ENCODE measurements at regions not wholly inside any gene's neighbourhood (a gene's known extent, or its start where the extent isn't known, plus 50 kb on each side); places are given as distances from the start of the nearest gene placed in this dataset.

DNA sequence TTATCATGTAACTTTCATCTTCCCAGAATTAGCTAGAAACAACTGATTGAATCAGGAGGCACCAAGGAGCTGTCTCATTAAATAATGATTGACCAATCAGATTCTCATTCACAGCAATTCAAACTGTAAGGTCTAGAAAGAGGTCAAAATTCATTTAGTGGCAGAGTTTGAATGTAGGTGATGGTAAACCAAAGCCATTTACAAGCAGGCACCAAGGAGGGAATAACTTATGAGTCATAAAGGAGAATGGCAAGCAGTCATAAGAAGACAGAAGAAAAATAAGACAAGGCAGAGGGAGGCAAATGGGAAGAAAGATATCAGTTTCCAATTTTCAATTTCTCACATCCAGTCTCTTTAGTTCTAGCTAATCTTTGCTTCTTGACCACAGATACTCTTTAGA, 52.9 kb upstream of the DEFB112 start:
- H3K27me3 ChIP-seq (ENCODE audit: control insufficient read depth, insufficient read depth, low read length, poor library complexity, severe bottlenecking), result no peaks in the 10 kb centered on the region
- no peaks in the 10 kb centered on the region for H3K4me1 ChIP-seq (ENCODE audit: control insufficient read depth, insufficient read depth, low read length)
- no peaks in the 10 kb centered on the region for H3K36me3 ChIP-seq (ENCODE audit: control insufficient read depth, insufficient read depth, low read length)
- no peak overlapping the region for H3K4me3 ChIP-seq (ENCODE audit: insufficient read depth, low read depth, low read length)
- H3K27ac ChIP-seq (ENCODE audit: insufficient read depth, low read depth, low read length, poor library complexity, severe bottlenecking), result no peak overlapping the region
- H3K9me3 ChIP-seq (ENCODE audit: control insufficient read depth, low read length), result no peaks in the 10 kb centered on the region

DNA sequence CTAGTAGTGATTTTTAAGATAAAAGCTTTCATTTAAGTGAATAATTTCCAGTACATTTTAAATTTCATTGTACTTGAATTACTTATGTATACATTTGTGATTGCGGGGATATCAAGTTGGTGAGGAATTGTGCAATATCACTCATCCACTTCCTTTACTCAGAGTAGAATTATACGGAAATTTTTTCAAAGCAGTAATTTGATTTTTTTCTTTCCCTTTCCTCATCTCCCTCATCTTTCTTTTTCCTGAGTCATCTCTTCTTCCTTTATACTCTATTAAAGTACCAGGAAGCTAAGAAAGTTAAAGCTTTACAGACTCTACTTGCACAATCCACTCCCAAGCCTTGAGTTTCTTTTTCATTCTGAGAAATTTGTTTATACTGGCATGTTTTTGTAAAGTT, 60.9 kb upstream of the DEFB112 start:
- H3K27me3 ChIP-seq (ENCODE audit: control insufficient read depth, insufficient read depth, low read length, poor library complexity, severe bottlenecking), result no peaks in the 10 kb centered on the region
- H3K9me3 ChIP-seq (ENCODE audit: control insufficient read depth, low read length), result no peaks in the 10 kb centered on the region
- H3K36me3 ChIP-seq (ENCODE audit: control insufficient read depth, insufficient read depth, low read length), result no peaks in the 10 kb centered on the region
- no peak overlapping the region for H3K27ac ChIP-seq (ENCODE audit: insufficient read depth, low read depth, low read length, poor library complexity, severe bottlenecking)
- peaks cover 10% of the 10 kb centered on the region for H3K4me1 ChIP-seq (ENCODE audit: control insufficient read depth, insufficient read depth, low read length)
- WGBS, 2 experiments, result 85 to 96% methylated on average over 1 to 2 of the region's 2 CpGs
- H3K4me3 ChIP-seq (ENCODE audit: insufficient read depth, low read depth, low read length), result no peak overlapping the region

DNA sequence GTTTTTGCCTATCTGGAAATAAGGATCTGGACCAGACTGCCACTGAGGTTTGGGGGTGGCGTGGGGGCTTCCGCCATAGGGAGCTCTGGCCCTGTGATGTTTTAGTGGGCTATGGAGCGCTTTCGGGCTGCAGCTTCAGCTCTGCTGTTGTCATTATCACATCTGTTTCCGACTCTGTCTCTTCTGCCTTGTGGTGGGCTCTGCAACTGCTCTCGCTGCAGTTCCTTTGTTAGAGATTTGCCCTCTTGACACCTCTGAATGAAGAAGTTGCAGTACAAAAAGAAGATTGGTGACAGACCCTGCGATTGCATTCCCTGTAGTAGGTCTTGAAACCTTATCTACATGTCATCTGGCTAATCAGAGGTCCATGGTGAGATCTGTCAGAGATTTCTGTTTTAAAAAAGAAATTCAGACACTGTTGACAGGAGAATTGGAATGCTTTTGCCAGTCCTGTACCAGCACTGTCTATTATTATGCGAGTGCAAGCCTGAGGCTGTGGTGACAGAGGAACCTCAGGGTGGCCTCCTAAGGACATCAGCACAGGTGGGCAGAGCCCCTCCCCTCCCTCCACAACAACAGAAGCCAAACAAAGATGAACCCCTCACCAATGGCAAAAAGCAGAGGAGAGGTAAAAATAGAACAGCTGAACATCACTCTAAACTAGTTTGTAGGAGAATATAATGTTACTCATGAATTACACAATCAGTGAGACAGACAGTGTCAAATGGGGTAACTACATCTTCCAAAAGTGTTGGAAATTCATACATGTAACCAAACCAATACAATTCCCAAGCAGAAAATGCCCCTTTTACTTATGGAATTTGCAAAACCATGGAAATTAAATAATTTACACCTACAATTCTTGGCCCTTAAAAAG, 63.5 kb upstream of the DEFB112 start:
- no peaks in the 10 kb centered on the region for H3K27me3 ChIP-seq (ENCODE audit: control insufficient read depth, insufficient read depth, low read length, poor library complexity, severe bottlenecking)
- peak overlapping the region; percentile 48 for H3K27ac ChIP-seq (ENCODE audit: insufficient read depth, low read depth, low read length, poor library complexity, severe bottlenecking)
- H3K4me1 ChIP-seq (ENCODE audit: control insufficient read depth, insufficient read depth, low read length), result peaks cover 13% of the 10 kb centered on the region
- 60% methylated on average over 8 of the region's 8 CpGs for WGBS, 2 experiments
- H3K9me3 ChIP-seq (ENCODE audit: control insufficient read depth, low read length), result no peaks in the 10 kb centered on the region
- H3K36me3 ChIP-seq (ENCODE audit: control insufficient read depth, insufficient read depth, low read length), result no peaks in the 10 kb centered on the region
- no peak overlapping the region for H3K4me3 ChIP-seq (ENCODE audit: insufficient read depth, low read depth, low read length)

DNA sequence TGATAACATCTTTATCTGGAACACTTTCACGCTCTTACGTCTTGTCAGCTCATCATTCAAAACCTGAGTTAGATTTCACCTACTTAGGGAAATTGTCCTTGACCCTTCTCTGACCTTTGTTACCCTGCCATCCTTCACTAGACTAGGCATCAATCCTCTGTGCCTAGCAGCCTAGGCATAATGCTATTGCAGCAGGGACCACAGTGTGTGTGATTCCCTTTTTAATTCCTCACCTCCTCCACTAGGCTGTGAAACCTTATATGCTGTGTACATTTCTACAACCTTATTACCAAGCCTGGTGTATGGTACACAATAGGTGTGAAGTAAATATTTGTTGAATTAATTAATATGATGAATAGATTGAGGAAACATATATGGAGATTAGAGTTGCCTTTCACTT, 66.7 kb upstream of the DEFB112 start:
- 94 to 98% methylated on average over 2 of the region's 2 CpGs for WGBS, 2 experiments
- H3K9me3 ChIP-seq (ENCODE audit: control insufficient read depth, low read length), result no peaks in the 10 kb centered on the region
- H3K27ac ChIP-seq (ENCODE audit: insufficient read depth, low read depth, low read length, poor library complexity, severe bottlenecking), result no peak overlapping the region
- peaks cover 13% of the 10 kb centered on the region for H3K4me1 ChIP-seq (ENCODE audit: control insufficient read depth, insufficient read depth, low read length)
- no peak overlapping the region for H3K4me3 ChIP-seq (ENCODE audit: insufficient read depth, low read depth, low read length)
- no peaks in the 10 kb centered on the region for H3K36me3 ChIP-seq (ENCODE audit: control insufficient read depth, insufficient read depth, low read length)
- no peaks in the 10 kb centered on the region for H3K27me3 ChIP-seq (ENCODE audit: control insufficient read depth, insufficient read depth, low read length, poor library complexity, severe bottlenecking)

DNA sequence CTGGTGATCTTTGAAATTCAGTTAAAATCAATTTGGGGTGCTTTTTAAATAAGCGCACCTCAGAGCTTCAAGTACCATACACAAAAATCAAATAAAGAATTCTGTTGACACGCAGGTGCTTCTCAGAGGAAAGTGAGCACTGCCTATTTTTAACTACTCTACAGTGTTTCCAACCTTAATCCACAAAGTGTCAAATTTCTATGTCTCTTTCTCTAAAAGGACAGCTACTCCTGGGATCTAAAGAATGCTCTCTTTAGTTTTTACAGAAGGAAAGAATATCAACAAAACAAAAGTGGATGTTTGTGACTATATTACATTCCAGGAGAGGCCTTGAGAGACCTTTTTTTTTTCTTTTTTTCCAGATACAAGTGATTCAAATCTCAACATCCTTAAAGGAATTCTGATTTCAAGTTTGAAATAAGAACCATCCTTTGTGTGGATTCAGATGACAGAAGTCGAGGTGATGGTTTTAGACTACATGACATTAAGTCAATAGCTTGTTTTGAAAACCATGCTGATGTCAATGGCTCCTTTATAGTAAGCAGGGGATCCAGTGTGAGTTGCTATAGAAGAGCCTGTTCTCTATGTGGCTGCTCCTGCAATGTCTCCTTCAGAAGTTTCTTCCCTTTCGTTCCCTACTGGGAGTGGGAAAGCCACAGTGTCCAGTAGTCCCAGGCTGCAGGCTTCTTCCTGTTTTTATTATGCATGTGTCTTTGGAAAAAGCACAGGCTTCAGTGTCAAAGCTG, 67.2 kb upstream of the DEFB112 start:
- no peaks in the 10 kb centered on the region for H3K36me3 ChIP-seq (ENCODE audit: control insufficient read depth, insufficient read depth, low read length)
- WGBS, 2 experiments, result 58 to 85% methylated on average over 3 to 4 of the region's 4 CpGs

DNA sequence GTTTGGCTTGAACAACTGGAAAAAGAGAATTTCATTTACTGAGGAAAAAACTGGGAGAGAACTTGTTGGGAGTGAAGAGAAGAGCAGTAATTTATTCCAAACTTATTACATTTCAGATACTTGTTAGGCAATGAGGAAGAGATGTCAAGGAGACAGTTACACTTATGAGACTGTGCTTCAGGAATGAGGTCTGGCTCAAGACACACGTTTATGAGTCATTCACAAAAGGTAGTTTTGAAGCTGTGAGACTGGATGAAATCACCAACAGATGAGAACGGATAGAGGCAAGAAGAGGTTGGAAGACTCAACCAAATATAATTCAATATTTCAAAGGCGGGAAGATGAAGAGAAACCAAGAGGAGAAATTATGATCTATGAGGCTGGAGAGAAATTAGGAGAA, 70.6 kb upstream of the DEFB112 start:
- Histone ChIP-seq H3K36me3 (ENCODE audit: control insufficient read depth, insufficient read depth, low read length) (no peaks in the 10 kb centered on the region), H3K27me3 (ENCODE audit: control insufficient read depth, insufficient read depth, low read length, poor library complexity, severe bottlenecking) (no peaks in the 10 kb centered on the region), H3K4me3 (ENCODE audit: insufficient read depth, low read depth, low read length) (no peak overlapping the region), H3K27ac (ENCODE audit: insufficient read depth, low read depth, low read length, poor library complexity, severe bottlenecking) (no peak overlapping the region), H3K9me3 (ENCODE audit: control insufficient read depth, low read length) (no peaks in the 10 kb centered on the region), H3K4me1 (ENCODE audit: control insufficient read depth, insufficient read depth, low read length) (peaks cover 2% of the 10 kb centered on the region)
- 75 to 88% methylated on average over 2 to 3 of the region's 3 CpGs for WGBS, 2 experiments

More for the DNA sequence above, 67.2 kb upstream of the DEFB112 start:
- Histone ChIP-seq H3K4me1 (ENCODE audit: control insufficient read depth, insufficient read depth, low read length) (peaks cover 13% of the 10 kb centered on the region), H3K27me3 (ENCODE audit: control insufficient read depth, insufficient read depth, low read length, poor library complexity, severe bottlenecking) (no peaks in the 10 kb centered on the region), H3K27ac (ENCODE audit: insufficient read depth, low read depth, low read length, poor library complexity, severe bottlenecking) (no peak overlapping the region), H3K9me3 (ENCODE audit: control insufficient read depth, low read length) (no peaks in the 10 kb centered on the region), H3K4me3 (ENCODE audit: insufficient read depth, low read depth, low read length) (no peak overlapping the region)

DNA sequence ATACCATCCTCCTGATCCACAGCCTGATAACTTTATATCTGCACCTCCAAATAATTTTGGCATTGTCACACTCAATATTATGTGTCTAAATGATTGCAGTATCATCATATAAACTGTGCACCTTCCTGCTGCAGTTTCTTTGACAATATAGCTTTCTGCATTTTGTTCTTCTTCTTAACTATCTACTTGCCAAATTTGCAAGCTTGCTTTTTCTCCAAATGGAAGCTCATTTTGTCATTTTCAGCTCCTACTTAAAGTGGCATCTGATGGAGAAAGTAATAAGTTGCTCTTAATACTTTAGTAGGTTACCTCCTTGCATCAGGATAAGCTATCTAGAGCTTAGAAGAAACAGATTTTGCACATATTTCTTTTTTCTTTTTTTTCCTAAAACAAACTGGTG, 74.0 kb upstream of the DEFB112 start:
- H3K9me3 ChIP-seq (ENCODE audit: control insufficient read depth, low read length), result no peaks in the 10 kb centered on the region
- no peaks in the 10 kb centered on the region for H3K36me3 ChIP-seq (ENCODE audit: control insufficient read depth, insufficient read depth, low read length)
- H3K27me3 ChIP-seq (ENCODE audit: control insufficient read depth, insufficient read depth, low read length, poor library complexity, severe bottlenecking), result no peaks in the 10 kb centered on the region
- H3K4me3 ChIP-seq (ENCODE audit: insufficient read depth, low read depth, low read length), result no peak overlapping the region
- no peak overlapping the region for H3K27ac ChIP-seq (ENCODE audit: insufficient read depth, low read depth, low read length, poor library complexity, severe bottlenecking)
- no peaks in the 10 kb centered on the region for H3K4me1 ChIP-seq (ENCODE audit: control insufficient read depth, insufficient read depth, low read length)

DNA sequence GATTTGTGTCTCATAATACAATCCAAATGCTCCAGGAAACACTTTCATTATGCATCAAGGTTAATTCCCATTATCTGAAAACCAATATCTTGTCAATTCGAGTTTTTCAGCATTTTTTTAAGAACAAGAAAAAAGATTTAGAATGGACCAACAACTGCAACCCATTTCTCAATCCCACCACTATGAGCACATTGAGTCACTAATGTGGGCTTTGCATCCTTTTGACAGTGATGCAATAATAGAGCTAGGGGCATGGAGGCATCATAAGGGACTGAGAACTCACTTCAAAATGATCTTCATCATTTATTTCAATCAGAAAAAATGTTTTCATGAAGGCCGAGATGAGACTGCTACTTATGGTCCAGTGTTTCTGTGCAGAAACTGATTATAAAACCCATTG, 74.8 kb upstream of the DEFB112 start:
- H3K27me3 ChIP-seq (ENCODE audit: control insufficient read depth, insufficient read depth, low read length, poor library complexity, severe bottlenecking), result no peaks in the 10 kb centered on the region
- H3K36me3 ChIP-seq (ENCODE audit: control insufficient read depth, insufficient read depth, low read length), result no peaks in the 10 kb centered on the region
- H3K27ac ChIP-seq (ENCODE audit: insufficient read depth, low read depth, low read length, poor library complexity, severe bottlenecking), result no peak overlapping the region
- 79 to 87% methylated on average over 2 of the region's 2 CpGs for WGBS, 2 experiments
- H3K4me3 ChIP-seq (ENCODE audit: insufficient read depth, low read depth, low read length), result no peak overlapping the region
- H3K4me1 ChIP-seq (ENCODE audit: control insufficient read depth, insufficient read depth, low read length), result no peaks in the 10 kb centered on the region
- no peaks in the 10 kb centered on the region for H3K9me3 ChIP-seq (ENCODE audit: control insufficient read depth, low read length)

DNA sequence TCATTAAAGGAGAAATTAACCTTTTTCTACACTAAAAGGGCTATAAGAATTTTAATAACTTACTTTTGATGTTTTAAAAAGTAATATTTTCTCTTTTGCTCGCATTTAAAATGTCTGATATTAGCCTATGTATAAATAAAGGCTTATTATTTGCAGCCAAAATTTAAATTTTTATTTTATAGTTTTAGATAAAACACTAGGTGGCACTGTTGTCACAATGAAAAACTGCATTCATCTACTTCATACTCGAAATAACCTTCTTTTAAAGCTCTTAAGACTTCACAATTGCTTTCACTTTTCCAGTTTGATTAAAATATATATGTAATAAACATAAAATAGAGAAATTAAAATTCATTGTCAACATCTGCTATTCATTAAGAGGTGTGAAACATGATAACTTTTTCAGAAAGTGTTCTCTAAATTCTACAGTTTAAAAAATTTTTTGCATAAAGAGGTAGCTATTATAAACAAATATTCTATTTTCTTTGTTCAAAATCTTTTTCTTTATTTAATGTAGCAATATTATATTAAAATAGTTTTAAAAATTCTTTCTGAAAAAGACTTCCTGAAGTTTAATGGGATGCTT, 78.8 kb upstream of the DEFB112 start:
- 0% methylated on average over 1 of the region's 2 CpGs; no CpG with 5 or more reads in 1 of the 2 experiments for WGBS, 2 experiments
- no peak overlapping the region for H3K4me3 ChIP-seq (ENCODE audit: insufficient read depth, low read depth, low read length)

DNA sequence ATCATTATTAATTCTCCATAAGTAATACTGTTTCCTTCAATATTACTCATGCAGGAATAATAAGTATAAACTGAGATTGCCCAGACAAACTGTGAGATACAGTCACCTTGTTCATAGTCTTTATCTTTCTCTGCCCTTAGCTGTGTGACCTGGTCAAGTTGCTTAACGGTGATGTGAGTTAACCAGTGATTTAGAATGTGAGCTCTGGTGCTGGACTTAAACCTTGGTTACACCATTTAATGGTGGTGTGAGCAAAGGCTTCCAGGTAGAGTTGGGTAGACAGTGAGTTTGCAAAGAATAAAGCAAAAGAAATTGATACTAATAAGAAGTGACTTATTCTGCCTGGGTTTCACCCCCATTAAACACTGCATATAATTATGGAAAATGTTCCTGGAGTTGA, 86.2 kb upstream of the DEFB112 start:
- no peaks in the 10 kb centered on the region for H3K9me3 ChIP-seq (ENCODE audit: control insufficient read depth, low read length)
- WGBS, 2 experiments, result 87 to 97% methylated on average over 1 of the region's 1 CpG
- no peak overlapping the region for H3K4me3 ChIP-seq (ENCODE audit: insufficient read depth, low read depth, low read length)
- no peaks in the 10 kb centered on the region for H3K27me3 ChIP-seq (ENCODE audit: control insufficient read depth, insufficient read depth, low read length, poor library complexity, severe bottlenecking)
- H3K27ac ChIP-seq (ENCODE audit: insufficient read depth, low read depth, low read length, poor library complexity, severe bottlenecking), result no peak overlapping the region
- no peaks in the 10 kb centered on the region for H3K4me1 ChIP-seq (ENCODE audit: control insufficient read depth, insufficient read depth, low read length)
- H3K36me3 ChIP-seq (ENCODE audit: control insufficient read depth, insufficient read depth, low read length), result no peaks in the 10 kb centered on the region

More for the DNA sequence above, 78.8 kb upstream of the DEFB112 start:
- no peaks in the 10 kb centered on the region for H3K36me3 ChIP-seq (ENCODE audit: control insufficient read depth, insufficient read depth, low read length)
- no peaks in the 10 kb centered on the region for H3K9me3 ChIP-seq (ENCODE audit: control insufficient read depth, low read length)
- H3K4me1 ChIP-seq (ENCODE audit: control insufficient read depth, insufficient read depth, low read length), result no peaks in the 10 kb centered on the region
- no peak overlapping the region for H3K27ac ChIP-seq (ENCODE audit: insufficient read depth, low read depth, low read length, poor library complexity, severe bottlenecking)
- no peaks in the 10 kb centered on the region for H3K27me3 ChIP-seq (ENCODE audit: control insufficient read depth, insufficient read depth, low read length, poor library complexity, severe bottlenecking)
